ENCODE measurements at regions not wholly inside any gene's neighbourhood (a gene's known extent, or its start where the extent isn't known, plus 50 kb on each side); places are given as distances from the start of the nearest gene placed in this dataset.
A peak's percentile ranks its signal among the peaks of the same experiment; 100 is the strongest.

DNA sequence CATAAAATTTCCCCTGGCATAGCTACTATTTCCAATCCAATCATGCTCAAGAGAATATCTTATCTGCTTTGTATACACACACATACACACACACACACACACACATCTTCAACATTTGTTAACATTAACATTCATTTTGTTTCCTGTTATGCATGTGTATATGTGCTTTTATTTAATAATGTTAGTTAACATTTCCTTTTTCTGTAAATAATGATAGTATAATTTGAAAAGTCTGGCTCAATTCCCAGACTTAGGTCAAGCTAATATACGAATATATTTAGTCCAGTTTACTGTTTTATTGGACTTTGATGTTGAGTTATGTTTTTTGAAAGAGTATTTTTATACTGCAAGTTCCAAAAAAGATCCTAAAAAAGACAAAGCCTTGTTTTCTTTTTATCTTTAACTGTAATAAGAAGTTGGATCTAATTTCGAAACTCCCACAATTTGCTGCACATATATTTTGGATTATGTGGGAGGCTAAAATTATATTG is 1072.4 kb downstream of the EFNB2 start:
- peak in 1 of 2 donors; percentile 53 for DNase-seq (ENCODE audit: low read depth in 2 of 2)
- H3K4me3 ChIP-seq (replicated peaks in 1 of 2; ENCODE audit: low read depth in 2 of 2, low read length in 2 of 2) = no peak overlapping the region
- TF ChIP-seq, protein P1, sequence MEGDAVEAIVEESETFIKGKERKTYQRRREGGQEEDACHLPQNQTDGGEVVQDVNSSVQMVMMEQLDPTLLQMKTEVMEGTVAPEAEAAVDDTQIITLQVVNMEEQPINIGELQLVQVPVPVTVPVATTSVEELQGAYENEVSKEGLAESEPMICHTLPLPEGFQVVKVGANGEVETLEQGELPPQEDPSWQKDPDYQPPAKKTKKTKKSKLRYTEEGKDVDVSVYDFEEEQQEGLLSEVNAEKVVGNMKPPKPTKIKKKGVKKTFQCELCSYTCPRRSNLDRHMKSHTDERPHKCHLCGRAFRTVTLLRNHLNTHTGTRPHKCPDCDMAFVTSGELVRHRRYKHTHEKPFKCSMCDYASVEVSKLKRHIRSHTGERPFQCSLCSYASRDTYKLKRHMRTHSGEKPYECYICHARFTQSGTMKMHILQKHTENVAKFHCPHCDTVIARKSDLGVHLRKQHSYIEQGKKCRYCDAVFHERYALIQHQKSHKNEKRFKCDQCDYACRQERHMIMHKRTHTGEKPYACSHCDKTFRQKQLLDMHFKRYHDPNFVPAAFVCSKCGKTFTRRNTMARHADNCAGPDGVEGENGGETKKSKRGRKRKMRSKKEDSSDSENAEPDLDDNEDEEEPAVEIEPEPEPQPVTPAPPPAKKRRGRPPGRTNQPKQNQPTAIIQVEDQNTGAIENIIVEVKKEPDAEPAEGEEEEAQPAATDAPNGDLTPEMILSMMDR (IDR thresholded peaks at IDR 0.05; ENCODE audit: low read depth, low read length) = no peak

DNA sequence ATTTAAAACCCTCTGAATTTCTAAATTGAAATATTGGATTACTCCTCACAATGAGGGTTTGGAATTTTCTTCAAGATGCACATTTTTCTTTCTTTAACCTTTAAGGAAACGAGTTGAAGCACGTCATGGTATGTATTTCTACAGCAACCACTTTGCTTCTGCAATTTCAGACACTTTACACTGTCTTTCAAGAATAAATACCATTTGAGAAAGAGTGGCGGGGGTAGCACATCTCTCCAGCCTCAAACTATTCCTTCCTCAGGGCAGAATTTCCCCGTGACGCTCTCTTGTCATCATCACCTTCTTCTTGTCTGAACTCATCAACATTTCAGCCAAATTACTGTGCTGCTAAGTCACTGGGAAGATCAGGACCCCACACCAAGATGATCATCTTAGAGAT is 1073.4 kb downstream of the EFNB2 start:
- TF ChIP-seq, protein P1 (IDR thresholded peaks at IDR 0.05; ENCODE audit: low read depth, low read length) = no peak
- DNase-seq (ENCODE audit: low read depth in 2 of 2) = no peak

GRCh38 chr13:105452895-105453294 is 1082.6 kb downstream of the EFNB2 start:
- no peak overlapping the region for H3K4me3 ChIP-seq (replicated peaks in 1 of 2; ENCODE audit: low read depth in 2 of 2, low read length in 2 of 2)
- DNase-seq (ENCODE audit: low read depth in 2 of 2) = no peak
- TF ChIP-seq, protein P1 (IDR thresholded peaks at IDR 0.05; ENCODE audit: low read depth, low read length) = no peak

More for the DNA sequence above, 1073.4 kb downstream of the EFNB2 start:
- H3K4me3 ChIP-seq (replicated peaks in 1 of 2; ENCODE audit: low read depth in 2 of 2, low read length in 2 of 2) = no peak overlapping the region

- no peak overlapping the region for H3K4me3 ChIP-seq (replicated peaks in 1 of 2; ENCODE audit: low read depth in 2 of 2, low read length in 2 of 2)
- TF ChIP-seq, protein P1 (IDR thresholded peaks at IDR 0.05; ENCODE audit: low read depth, low read length) = no peak
Observed at GRCh38 chr13:105450784-105451183, 1084.7 kb downstream of the EFNB2 start.

GRCh38 chr13:105448811-105449210 is 1086.7 kb downstream of the EFNB2 start:
- DNase-seq (ENCODE audit: low read depth in 2 of 2) = no peak
- no peak overlapping the region for H3K4me3 ChIP-seq (replicated peaks in 1 of 2; ENCODE audit: low read depth in 2 of 2, low read length in 2 of 2)
- TF ChIP-seq, protein P1 (IDR thresholded peaks at IDR 0.05; ENCODE audit: low read depth, low read length) = no peak

More at GRCh38 chr13:105450784-105451183, 1084.7 kb downstream of the EFNB2 start:
- no peak for DNase-seq (ENCODE audit: low read depth in 2 of 2)

DNA sequence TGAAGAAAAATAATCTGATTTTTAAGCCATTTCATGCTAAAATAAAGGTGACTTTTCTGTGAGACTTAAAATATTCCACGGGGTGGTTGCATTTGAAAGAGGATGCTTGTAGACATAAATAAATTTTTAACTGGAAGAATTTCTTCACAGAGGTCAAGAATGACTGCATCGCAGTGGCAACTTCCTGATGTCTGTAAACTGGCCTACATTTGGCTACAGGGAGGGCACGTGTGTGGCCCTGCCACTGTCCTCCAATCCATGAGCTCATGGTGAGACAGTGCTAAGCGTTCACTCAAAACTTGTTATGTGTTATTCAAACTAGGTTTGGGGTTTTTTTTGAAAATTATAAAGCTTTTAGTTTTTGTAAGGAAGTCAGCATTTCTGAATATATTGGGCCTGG is 1089.3 kb downstream of the EFNB2 start:
- TF ChIP-seq, protein P1 (IDR thresholded peaks at IDR 0.05; ENCODE audit: low read depth, low read length) = no peak
- no peak overlapping the region for H3K4me3 ChIP-seq (replicated peaks in 1 of 2; ENCODE audit: low read depth in 2 of 2, low read length in 2 of 2)
- DNase-seq (ENCODE audit: low read depth in 2 of 2) = peak in 1 of 2 donors; percentile 26

- TF ChIP-seq, protein P1 (IDR thresholded peaks at IDR 0.05; ENCODE audit: low read depth, low read length) = no peak
- DNase-seq (ENCODE audit: low read depth in 2 of 2) = no peak
- no peak overlapping the region for H3K4me3 ChIP-seq (replicated peaks in 1 of 2; ENCODE audit: low read depth in 2 of 2, low read length in 2 of 2)
Observed at GRCh38 chr13:105445796-105446195, 1089.7 kb downstream of the EFNB2 start.
